ENCODE measurements at regions not wholly inside any gene's neighbourhood (a gene's known extent, or its start where the extent isn't known, plus 50 kb on each side); places are given as distances from the start of the nearest gene placed in this dataset.

DNA sequence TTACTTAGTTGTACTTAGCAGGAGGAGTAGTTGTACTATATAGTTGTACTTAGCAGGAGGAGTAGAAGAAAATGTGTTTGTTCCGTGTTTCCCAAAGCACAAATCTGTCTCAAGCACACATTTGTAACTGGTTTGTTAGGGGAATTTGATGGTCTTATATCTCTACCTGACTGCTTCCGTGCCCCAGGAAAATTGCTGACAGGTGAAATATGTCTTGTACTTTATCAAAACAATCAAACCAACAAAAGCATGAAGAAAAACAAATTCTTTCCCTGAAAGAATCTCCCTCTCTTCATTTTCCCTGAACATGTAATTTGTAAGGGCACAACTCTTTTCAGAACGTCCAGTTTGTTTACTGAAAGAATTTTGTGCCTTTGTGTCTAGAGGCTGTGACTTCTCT is 106.6 kb upstream of the RGS17 start:
- Histone ChIP-seq H3K27ac (ENCODE audit: low read depth, low read length) (no peak overlapping the region), H3K36me3 (ENCODE audit: control insufficient read depth in 2 of 3, insufficient read depth in 3 of 3, low read length in 3 of 3) (no peaks in the 10 kb centered on the region), H3K9me3 (ENCODE audit: control insufficient read depth in 2 of 3, low read length in 3 of 3) (no peaks in the 10 kb centered on the region), H3K4me3 (ENCODE audit: low read length) (no peak overlapping the region), H3K27me3 (ENCODE audit: control insufficient read depth in 2 of 2, insufficient read depth in 2 of 2, low read length in 2 of 2) (no peaks in the 10 kb centered on the region), H3K4me1 (ENCODE audit: control insufficient read depth in 2 of 2, insufficient read depth in 2 of 2, low read length in 2 of 2) (no peaks in the 10 kb centered on the region)
- Mint-ChIP-seq H3K27me3 (peaks cover 0 to 16% (median 5%) of the 10 kb centered on the region in 5 donors), H3K36me3 (no peaks in the 10 kb centered on the region), H3K9me3 (peaks cover 0 to 3% (median 0%) of the 10 kb centered on the region in 11 donors), H3K27ac (no peak overlapping the region), H3K4me3 (no peak overlapping the region), H3K4me1 (no peaks in the 10 kb centered on the region)
- intact Hi-C loops (cut with micrococcal nuclease), result no loop called here
- ChIA-PET CTCF (no interaction called here), POLR2A (no interaction called here)
- DNase-seq (no peak), ATAC-seq (no peak)

DNA sequence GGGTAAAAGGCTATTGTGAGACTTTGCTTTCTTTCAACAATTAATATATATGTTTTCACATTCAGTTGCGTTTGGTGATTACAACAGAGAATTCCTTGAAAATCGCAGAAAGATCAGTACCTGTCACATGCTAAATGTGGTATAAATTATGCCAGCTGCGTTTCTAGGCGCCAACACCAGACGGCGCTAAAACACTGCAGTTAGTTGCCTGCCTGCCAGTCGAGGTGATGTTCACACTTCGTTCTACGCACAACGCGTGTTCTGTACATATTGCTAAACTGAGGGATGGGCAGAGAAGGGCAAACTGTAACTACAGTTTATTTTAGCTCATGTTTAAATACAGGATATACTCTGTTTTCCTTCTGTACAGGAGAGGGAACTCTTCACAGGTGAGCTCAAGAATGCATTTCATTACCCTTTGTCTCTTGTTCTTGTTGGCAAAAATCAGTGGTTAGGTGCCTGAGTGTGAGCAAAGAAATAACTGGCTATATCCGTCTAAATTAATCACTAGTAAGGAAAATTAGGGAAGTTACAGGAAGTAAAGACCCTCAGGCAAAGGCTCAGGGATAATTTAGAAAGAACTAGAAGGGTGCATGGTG is 100.1 kb upstream of the RGS17 start:
- Histone ChIP-seq H3K36me3 (ENCODE audit: control insufficient read depth in 2 of 3, insufficient read depth in 3 of 3, low read length in 3 of 3) (no peaks in the 10 kb centered on the region), H3K27me3 (ENCODE audit: control insufficient read depth in 2 of 2, insufficient read depth in 2 of 2, low read length in 2 of 2) (no peaks in the 10 kb centered on the region), H3K4me3 (ENCODE audit: low read length) (no peak overlapping the region), H3K27ac (ENCODE audit: low read depth, low read length) (no peak overlapping the region), H3K4me1 (ENCODE audit: control insufficient read depth in 2 of 2, insufficient read depth in 2 of 2, low read length in 2 of 2) (no peaks in the 10 kb centered on the region), H3K9me3 (ENCODE audit: control insufficient read depth in 2 of 3, low read length in 3 of 3) (no peaks in the 10 kb centered on the region)
- no peak overlapping the region for H3K27ac Mint-ChIP-seq
- POLR2A ChIA-PET, result no interaction called here
- CTCF ChIA-PET, result no interaction called here
- H3K36me3 Mint-ChIP-seq, result no peaks in the 10 kb centered on the region
- H3K9me3 Mint-ChIP-seq, result peaks cover 0 to 2% (median 0%) of the 10 kb centered on the region in 11 donors
- intact Hi-C loops (cut with micrococcal nuclease), result loop anchor here in 1 of 2 donors (1.0 to 5.0 kb wide), 4 partner anchors 81 to 716 kb away; no protein-coding TSS in a partner anchor
- peaks cover 0 to 6% (median 3%) of the 10 kb centered on the region in 5 donors for H3K27me3 Mint-ChIP-seq
- peak in 1 of 9 donors; percentile 23 for DNase-seq
- H3K4me3 Mint-ChIP-seq, result no peak overlapping the region
- H3K4me1 Mint-ChIP-seq, result no peaks in the 10 kb centered on the region
- ATAC-seq, result peak; percentile 26

DNA sequence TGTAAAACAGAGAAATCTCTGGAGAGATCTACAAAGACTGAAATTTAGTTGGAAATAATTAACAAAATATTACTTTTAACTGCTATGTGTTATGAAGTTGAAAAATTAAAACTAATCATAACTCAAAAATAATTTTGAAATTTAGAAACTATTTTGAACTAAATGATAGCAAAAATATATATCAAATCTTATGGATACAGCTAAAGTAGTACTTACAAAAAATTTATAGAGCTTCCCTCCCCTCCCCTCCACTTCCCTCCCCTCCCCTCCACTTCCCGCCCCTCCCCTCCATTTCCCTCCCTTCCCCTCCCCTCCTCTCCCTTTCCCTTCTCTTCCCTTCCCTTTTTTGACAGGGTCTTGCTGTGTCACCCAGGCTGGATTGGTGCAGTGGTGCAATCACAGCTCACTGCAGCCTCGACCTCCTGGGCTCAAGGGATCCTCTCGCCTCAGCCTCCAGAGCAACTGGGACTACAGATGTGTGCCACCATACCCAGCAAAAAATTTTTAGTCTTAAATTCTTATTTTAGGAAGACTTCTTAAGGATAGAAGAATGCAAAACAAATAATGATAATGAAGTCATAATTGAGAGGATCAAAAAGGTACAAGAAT is 87.2 kb upstream of the RGS17 start:
- Mint-ChIP-seq H3K27me3 (peaks cover 0 to 8% (median 3%) of the 10 kb centered on the region in 5 donors), H3K4me3 (no peak overlapping the region), H3K4me1 (no peaks in the 10 kb centered on the region), H3K9me3 (peaks cover 0 to 2% (median 0%) of the 10 kb centered on the region in 11 donors), H3K27ac (no peak overlapping the region), H3K36me3 (no peaks in the 10 kb centered on the region)
- Histone ChIP-seq H3K27ac (ENCODE audit: low read depth, low read length) (no peak overlapping the region), H3K36me3 (ENCODE audit: control insufficient read depth in 2 of 3, insufficient read depth in 3 of 3, low read length in 3 of 3) (no peaks in the 10 kb centered on the region), H3K27me3 (ENCODE audit: control insufficient read depth in 2 of 2, insufficient read depth in 2 of 2, low read length in 2 of 2) (no peaks in the 10 kb centered on the region), H3K9me3 (ENCODE audit: control insufficient read depth in 2 of 3, low read length in 3 of 3) (no peaks in the 10 kb centered on the region), H3K4me3 (ENCODE audit: low read length) (no peak overlapping the region), H3K4me1 (ENCODE audit: control insufficient read depth in 2 of 2, insufficient read depth in 2 of 2, low read length in 2 of 2) (no peaks in the 10 kb centered on the region)
- no peak for DNase-seq
- CTCF ChIA-PET, result no interaction called here
- intact Hi-C loops (cut with micrococcal nuclease), result no loop called here
- no peak for ATAC-seq
- POLR2A ChIA-PET, result no interaction called here

DNA sequence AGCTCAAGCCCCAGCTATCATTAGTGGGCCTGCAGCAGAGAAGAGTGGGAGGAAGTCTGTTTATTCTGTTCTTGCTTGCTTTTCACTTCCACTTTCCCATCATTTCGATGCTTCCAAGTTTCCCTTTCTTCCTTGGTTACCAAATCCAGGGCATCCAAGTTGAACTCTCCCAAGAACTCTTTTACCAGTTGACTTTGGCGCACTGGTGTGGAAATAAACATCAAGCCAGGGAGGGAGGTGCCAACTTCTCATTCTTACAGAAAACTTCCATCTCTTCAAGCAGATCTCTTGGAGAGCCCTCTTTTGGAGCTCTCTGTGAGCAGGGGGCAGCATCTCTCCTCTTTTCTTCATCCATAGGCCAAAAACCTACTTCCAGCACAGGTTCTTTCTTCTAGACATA is 85.7 kb upstream of the RGS17 start:
- ChIA-PET POLR2A (no interaction called here), CTCF (no interaction called here)
- H3K27ac Mint-ChIP-seq, result no peak overlapping the region
- H3K9me3 Mint-ChIP-seq, result no peaks in the 10 kb centered on the region
- Histone ChIP-seq H3K4me1 (ENCODE audit: control insufficient read depth in 2 of 2, insufficient read depth in 2 of 2, low read length in 2 of 2) (no peaks in the 10 kb centered on the region), H3K9me3 (ENCODE audit: control insufficient read depth in 2 of 3, low read length in 3 of 3) (no peaks in the 10 kb centered on the region), H3K36me3 (ENCODE audit: control insufficient read depth in 2 of 3, insufficient read depth in 3 of 3, low read length in 3 of 3) (no peaks in the 10 kb centered on the region), H3K4me3 (ENCODE audit: low read length) (no peak overlapping the region), H3K27me3 (ENCODE audit: control insufficient read depth in 2 of 2, insufficient read depth in 2 of 2, low read length in 2 of 2) (no peaks in the 10 kb centered on the region), H3K27ac (ENCODE audit: low read depth, low read length) (no peak overlapping the region)
- ATAC-seq (no peak), DNase-seq (no peak)
- no peaks in the 10 kb centered on the region for H3K36me3 Mint-ChIP-seq
- H3K4me1 Mint-ChIP-seq, result peaks cover 0 to 3% (median 1%) of the 10 kb centered on the region in 7 donors
- intact Hi-C loops (cut with micrococcal nuclease), result no loop called here
- H3K27me3 Mint-ChIP-seq, result peaks cover 0 to 5% (median 0%) of the 10 kb centered on the region in 5 donors
- no peak overlapping the region for H3K4me3 Mint-ChIP-seq

DNA sequence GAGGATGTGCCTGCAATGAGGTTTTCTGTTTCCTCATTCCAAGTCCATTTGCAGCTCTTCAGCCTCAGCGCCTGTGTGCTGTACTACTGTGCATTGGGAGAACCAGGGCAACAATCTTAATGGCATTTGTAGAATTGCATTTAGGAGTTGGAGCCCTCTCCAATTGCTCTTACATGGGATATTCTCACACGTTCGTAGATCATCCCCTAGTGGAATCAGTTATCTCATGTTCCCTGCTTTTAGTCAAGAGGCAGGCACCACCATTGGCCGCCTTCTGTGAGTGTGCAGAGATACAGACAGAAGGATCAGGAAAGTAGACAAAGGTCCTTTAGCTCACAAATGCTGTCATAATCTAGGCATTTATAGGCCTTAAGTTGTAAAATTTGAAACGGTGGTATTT is 84.2 kb upstream of the RGS17 start:
- ChIA-PET CTCF (no interaction called here), POLR2A (no interaction called here)
- intact Hi-C loops (cut with micrococcal nuclease), result no loop called here
- H3K36me3 ChIP-seq (ENCODE audit: control insufficient read depth in 2 of 3, insufficient read depth in 3 of 3, low read length in 3 of 3), result no peaks in the 10 kb centered on the region
- DNase-seq (no peak), ATAC-seq (no peak)
- no peaks in the 10 kb centered on the region for H3K27me3 ChIP-seq (ENCODE audit: control insufficient read depth in 2 of 2, insufficient read depth in 2 of 2, low read length in 2 of 2)
- peaks cover 3 to 4% of the 10 kb centered on the region in 2 donors for H3K4me1 ChIP-seq (ENCODE audit: control insufficient read depth in 2 of 2, insufficient read depth in 2 of 2, low read length in 2 of 2)
- Mint-ChIP-seq H3K4me1 (peaks cover 0 to 17% (median 13%) of the 10 kb centered on the region in 7 donors), H3K27ac (no peak overlapping the region), H3K36me3 (no peaks in the 10 kb centered on the region), H3K9me3 (no peaks in the 10 kb centered on the region), H3K27me3 (peaks cover 0 to 5% (median 0%) of the 10 kb centered on the region in 5 donors), H3K4me3 (no peak overlapping the region)
- H3K9me3 ChIP-seq (ENCODE audit: control insufficient read depth in 2 of 3, low read length in 3 of 3), result no peaks in the 10 kb centered on the region
- H3K27ac ChIP-seq (ENCODE audit: low read depth, low read length), result no peak overlapping the region
- H3K4me3 ChIP-seq (ENCODE audit: low read length), result no peak overlapping the region

DNA sequence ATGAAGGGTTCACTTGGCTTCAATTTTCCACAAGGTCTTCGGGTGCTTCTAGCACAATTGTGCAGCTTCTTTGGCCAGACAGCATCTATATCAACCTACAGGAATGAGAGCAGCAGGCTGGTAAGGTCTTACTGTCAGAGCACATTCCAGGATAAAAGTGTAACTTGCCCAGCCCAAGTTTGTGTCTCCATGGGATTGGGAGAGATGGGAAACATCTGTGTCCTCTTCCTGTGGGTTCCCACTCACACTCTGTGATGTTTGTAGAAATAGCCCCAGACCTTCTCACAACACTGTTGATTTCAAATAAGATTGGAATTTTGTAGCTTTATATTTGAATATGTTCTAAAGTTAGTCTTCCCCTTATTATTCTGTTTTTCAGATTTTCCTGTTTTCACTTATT is 83.4 kb upstream of the RGS17 start:
- H3K27ac ChIP-seq (ENCODE audit: low read depth, low read length), result no peak overlapping the region
- ChIA-PET POLR2A (no interaction called here), CTCF (no interaction called here)
- H3K4me1 ChIP-seq (ENCODE audit: control insufficient read depth in 2 of 2, insufficient read depth in 2 of 2, low read length in 2 of 2), result peaks cover 3 to 5% of the 10 kb centered on the region in 2 donors
- ATAC-seq (no peak), DNase-seq (no peak)
- Mint-ChIP-seq H3K27ac (no peak overlapping the region), H3K4me3 (no peak overlapping the region), H3K9me3 (no peaks in the 10 kb centered on the region), H3K4me1 (peaks cover 0 to 25% (median 15%) of the 10 kb centered on the region in 7 donors), H3K36me3 (no peaks in the 10 kb centered on the region), H3K27me3 (peaks cover 0 to 5% (median 0%) of the 10 kb centered on the region in 5 donors)
- no peaks in the 10 kb centered on the region for H3K36me3 ChIP-seq (ENCODE audit: control insufficient read depth in 2 of 3, insufficient read depth in 3 of 3, low read length in 3 of 3)
- H3K9me3 ChIP-seq (ENCODE audit: control insufficient read depth in 2 of 3, low read length in 3 of 3), result no peaks in the 10 kb centered on the region
- H3K4me3 ChIP-seq (ENCODE audit: low read length), result no peak overlapping the region
- intact Hi-C loops (cut with micrococcal nuclease), result no loop called here
- no peaks in the 10 kb centered on the region for H3K27me3 ChIP-seq (ENCODE audit: control insufficient read depth in 2 of 2, insufficient read depth in 2 of 2, low read length in 2 of 2)

DNA sequence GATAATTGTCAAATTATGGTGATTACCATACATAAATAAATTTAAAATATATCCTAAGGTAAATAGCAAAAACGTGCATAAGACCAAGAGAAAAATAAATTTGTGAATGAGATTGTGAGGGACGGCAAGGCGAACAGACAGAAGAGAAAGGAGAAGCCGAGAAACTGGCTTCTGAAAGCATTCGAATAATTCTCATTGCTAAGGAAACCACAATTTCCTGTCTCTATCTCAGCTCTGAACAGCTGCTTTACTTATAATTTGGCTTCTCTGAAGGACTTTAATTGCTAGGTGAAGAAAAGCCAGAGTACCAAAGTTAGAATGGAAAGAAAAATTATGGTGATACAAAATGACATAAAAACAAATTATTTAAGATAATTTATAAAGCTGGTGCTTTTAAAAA is 79.0 kb upstream of the RGS17 start:
- CTCF ChIA-PET, result no interaction called here
- H3K4me3 Mint-ChIP-seq, result peak overlapping the region in 3 of 10 donors; percentile 10 to 29 (median 22)

More for the DNA sequence above, 79.0 kb upstream of the RGS17 start:
- Histone ChIP-seq H3K4me1 (ENCODE audit: control insufficient read depth in 2 of 2, insufficient read depth in 2 of 2, low read length in 2 of 2) (peaks cover 3 to 5% of the 10 kb centered on the region in 2 donors), H3K4me3 (ENCODE audit: low read length) (no peak overlapping the region), H3K9me3 (ENCODE audit: control insufficient read depth in 2 of 3, low read length in 3 of 3) (no peaks in the 10 kb centered on the region), H3K27me3 (ENCODE audit: control insufficient read depth in 2 of 2, insufficient read depth in 2 of 2, low read length in 2 of 2) (no peaks in the 10 kb centered on the region), H3K27ac (ENCODE audit: low read depth, low read length) (no peak overlapping the region), H3K36me3 (ENCODE audit: control insufficient read depth in 2 of 3, insufficient read depth in 3 of 3, low read length in 3 of 3) (no peaks in the 10 kb centered on the region)
- intact Hi-C loops (cut with micrococcal nuclease), result no loop called here
- peak in 5 of 9 donors; percentile 2 to 29 (median 12) for DNase-seq
- no peaks in the 10 kb centered on the region for H3K36me3 Mint-ChIP-seq
- H3K4me1 Mint-ChIP-seq, result peaks cover 0 to 27% (median 15%) of the 10 kb centered on the region in 7 donors
- no peaks in the 10 kb centered on the region for H3K9me3 Mint-ChIP-seq
- peak; percentile 45 for ATAC-seq
- H3K27ac Mint-ChIP-seq, result peak overlapping the region in 1 of 9 donors; percentile 14
- H3K27me3 Mint-ChIP-seq, result peaks cover 0 to 5% (median 0%) of the 10 kb centered on the region in 5 donors
- POLR2A ChIA-PET, result no interaction called here

Measured in naive thymus-derived CD4-positive, alpha-beta T cell (primary cell).